NCI-H524 treated with DMSO at 0.1 percent for 48 hours (cell line): ENCODE measurements at regions not wholly inside any gene's neighbourhood (a gene's known extent, or its start where the extent isn't known, plus 50 kb on each side); places are given as distances from the start of the nearest gene placed in this dataset.
A peak's percentile ranks its signal among the peaks of the same experiment; 100 is the strongest.
"Not testable (repeated sequence)": the region's sequence is repeated elsewhere in the genome, so short reads cannot be mapped to it uniquely, and the experiment has no call there.

ENCODE experiments used
- DNase-seq: peaks from one replicate; lab custom pipeline; 2025; lab: John Stamatoyannopoulos, UW

- DNase-seq: no peak
These were observed 64.3 kb downstream of the SMIM38 start for GRCh38 chr11:69219991-69220390.

- no peak for DNase-seq
These were observed 64.9 kb downstream of the SMIM38 start for GRCh38 chr11:69220561-69221051.

- no peak for DNase-seq
These were observed 65.4 kb downstream of the SMIM38 start for GRCh38 chr11:69221086-69221485.

GRCh38 chr11:69221636-69222035 lies 65.9 kb downstream of the SMIM38 start:
- not testable (repeated sequence) for DNase-seq

GRCh38 chr11:69227271-69227670 lies 66.7 kb upstream of the MYEOV start:
- DNase-seq: no peak

- no peak for DNase-seq
These were observed 64.4 kb upstream of the MYEOV start for GRCh38 chr11:69229511-69229910.

- no peak for DNase-seq
These were observed 63.0 kb upstream of the MYEOV start for GRCh38 chr11:69230856-69231425.

GRCh38 chr11:69231466-69232018 lies 62.4 kb upstream of the MYEOV start:
- DNase-seq: no peak

GRCh38 chr11:69232821-69233743 lies 60.9 kb upstream of the MYEOV start:
- no peak for DNase-seq

GRCh38 chr11:69233744-69234570 lies 60.0 kb upstream of the MYEOV start:
- DNase-seq: no peak

- no peak for DNase-seq
These were observed 58.9 kb upstream of the MYEOV start for GRCh38 chr11:69234740-69235710.

- DNase-seq: no peak
These were observed 55.2 kb upstream of the MYEOV start for GRCh38 chr11:69238573-69239351.

- no peak for DNase-seq
These were observed 54.3 kb upstream of the MYEOV start for GRCh38 chr11:69239641-69240040.

- DNase-seq: no peak
These were observed 53.5 kb upstream of the MYEOV start for GRCh38 chr11:69240332-69241074.

- no peak for DNase-seq
These were observed 52.7 kb upstream of the MYEOV start for GRCh38 chr11:69241075-69241740.

GRCh38 chr11:69241844-69242243 lies 52.1 kb upstream of the MYEOV start:
- DNase-seq: no peak

- DNase-seq: peak; percentile 82
These were observed 51.6 kb upstream of the MYEOV start for GRCh38 chr11:69242266-69242920.

- DNase-seq: peak; percentile 31
These were observed 50.3 kb upstream of the MYEOV start for GRCh38 chr11:69243496-69244200.
